Gastrocnemius medialis (tissue), 4 donors: ENCODE measurements at regions not wholly inside any gene's neighbourhood (a gene's known extent, or its start where the extent isn't known, plus 50 kb on each side); places are given as distances from the start of the nearest gene placed in this dataset.

Experiments used
- ATAC-seq, 2 donors: fragments of 150-250 bp; one replicate each; pipeline ENCODE4 v1.9.1; 2016
- DNase-seq, 2 donors: peaks; one replicate each; pipeline ENCODE4 v3.0.0-alpha.2; 2019
- H3K27ac ChIP-seq, 4 donors: fragments of 200-600 bp; sonication (generic); 1 replicate in 1 of 4; 2 replicates in 3 of 4; pipeline ENCODE4 v1.5.1; 2016 to 2018; ENCODE audit warnings: mild to moderate bottlenecking in 2 of 4, moderate library complexity in 1 of 4
- H3K27me3 ChIP-seq, 3 donors: fragments of 200-600 bp; sonication (generic) in 2 of 3; 1 replicate in 1 of 3; 2 replicates in 2 of 3; pipeline versions ENCODE4 v1.5.1 to v1.6.0; 2016 to 2019; ENCODE audit warnings: mild to moderate bottlenecking in 1 of 3, moderate library complexity in 1 of 3
- H3K36me3 ChIP-seq, 2 donors: fragments of 200-600 bp; sonication (generic) in 1 of 2; one replicate each; pipeline ENCODE4 v1.5.1; 2017 to 2018
- H3K4me1 ChIP-seq, 2 donors: fragments of 200-600 bp; sonication (generic) in 1 of 2; one replicate each; pipeline ENCODE4 v1.5.1; 2016 to 2017; ENCODE audit warnings: mild to moderate bottlenecking in 2 of 2
- H3K4me3 ChIP-seq, 4 donors: fragments of 200-600 bp; sonication (generic) in 3 of 4; 1 replicate in 1 of 4; 2 replicates in 3 of 4; pipeline ENCODE4 v1.5.1; 2016 to 2019; ENCODE audit warnings: mild to moderate bottlenecking in 2 of 4
- H3K9me3 ChIP-seq, 3 donors: fragments of 200-600 bp; sonication (generic) in 2 of 3; 1 replicate in 1 of 3; 2 replicates in 2 of 3; pipeline ENCODE4 v1.5.1; 2016 to 2019
- CTCF ChIP-seq, 5 experiments: fragments of 450-650 bp in 3 of 5; fragments of 200-600 bp in 2 of 5; sonication (generic) in 2 of 5; IDR thresholded peaks in 4 of 5; conservative IDR thresholded peaks in 1 of 5; 1 replicate in 4 of 5; 2 replicates in 1 of 5; pipeline ENCODE4 v1.5.1; 2016 to 2019; ENCODE audit warnings: antibody characterized with exemption in 5 of 5, mild to moderate bottlenecking in 3 of 5, moderate library complexity in 3 of 5
- POLR2A ChIP-seq, 2 donors: fragments of 450-650 bp; IDR thresholded peaks; one replicate each; pipeline ENCODE4 v1.6.1; 2017; ENCODE audit warnings: antibody characterized with exemption in 2 of 2, mild to moderate bottlenecking in 2 of 2, moderate library complexity in 2 of 2
- in situ Hi-C, 4 donors: fragments of 200-750 bp; cut with MboI; loops; one replicate each; pipeline versions ENCODE4 v1.15.0 to v1.8.0; 2017; ENCODE audit warnings: low sequenced_read_pairs in 4 of 4
- intact Hi-C: fragments of 100-400 bp; cut with DNase I; formaldehyde crosslinking; loops from one replicate; pipeline ENCODE4 v1.15.1; 2023; ENCODE audit warnings: low total_unique reads

- Histone ChIP-seq H3K27me3 (no peaks in the 10 kb centered on the region), H3K36me3 (no peaks in the 10 kb centered on the region), H3K4me1 (peaks cover 0 to 4% of the 10 kb centered on the region in 2 donors), H3K9me3 (no peaks in the 10 kb centered on the region), H3K27ac (no peak overlapping the region), H3K4me3 (no peak overlapping the region)
- ATAC-seq, result no peak
- TF ChIP-seq CTCF (IDR thresholded peaks at IDR 0.05 in 4 of 5, conservative IDR thresholded peaks at IDR 0.05 in 1 of 5) (no peak), POLR2A (IDR thresholded peaks at IDR 0.05) (no peak)
- in situ Hi-C loops, result no loop called here
- intact Hi-C loops, result no loop called here
- no peak for DNase-seq
Observed at GRCh38 chr2:175808078-175808477, 194.0 kb downstream of the LNPK start.

- intact Hi-C loops, result no loop called here
Observed at GRCh38 chr2:175807031-175807873, 194.8 kb downstream of the LNPK start.

GRCh38 chr2:175806570-175806969, 195.5 kb downstream of the LNPK start:
- Histone ChIP-seq H3K9me3 (no peaks in the 10 kb centered on the region), H3K27ac (no peak overlapping the region), H3K27me3 (no peaks in the 10 kb centered on the region), H3K4me3 (no peak overlapping the region), H3K4me1 (peaks cover 0 to 4% of the 10 kb centered on the region in 2 donors), H3K36me3 (no peaks in the 10 kb centered on the region)
- DNase-seq (no peak), ATAC-seq (no peak)
- in situ Hi-C loops, result no loop called here
- TF ChIP-seq POLR2A (IDR thresholded peaks at IDR 0.05) (no peak), CTCF (IDR thresholded peaks at IDR 0.05 in 4 of 5, conservative IDR thresholded peaks at IDR 0.05 in 1 of 5) (no peak)
- intact Hi-C loops, result no loop called here

More at GRCh38 chr2:175807031-175807873, 194.8 kb downstream of the LNPK start:
- DNase-seq, result no peak
- Histone ChIP-seq H3K27me3 (no peaks in the 10 kb centered on the region), H3K4me1 (peaks cover 0 to 4% of the 10 kb centered on the region in 2 donors), H3K27ac (no peak overlapping the region), H3K9me3 (no peaks in the 10 kb centered on the region), H3K36me3 (no peaks in the 10 kb centered on the region), H3K4me3 (no peak overlapping the region)
- in situ Hi-C loops, result no loop called here
- TF ChIP-seq POLR2A (IDR thresholded peaks at IDR 0.05), result no peak
- TF ChIP-seq CTCF (IDR thresholded peaks at IDR 0.05 in 4 of 5, conservative IDR thresholded peaks at IDR 0.05 in 1 of 5), result no peak
- no peak for ATAC-seq

- no peaks in the 10 kb centered on the region for H3K36me3 ChIP-seq
- no peaks in the 10 kb centered on the region for H3K9me3 ChIP-seq
- DNase-seq (no peak), ATAC-seq (no peak)
- TF ChIP-seq CTCF (IDR thresholded peaks at IDR 0.05 in 4 of 5, conservative IDR thresholded peaks at IDR 0.05 in 1 of 5), result no peak
- TF ChIP-seq POLR2A (IDR thresholded peaks at IDR 0.05), result no peak
- peaks cover 0 to 4% of the 10 kb centered on the region in 2 donors for H3K4me1 ChIP-seq
- in situ Hi-C loops, result no loop called here
- no peak overlapping the region for H3K27ac ChIP-seq
- no peak overlapping the region for H3K4me3 ChIP-seq
- intact Hi-C loops, result no loop called here
- H3K27me3 ChIP-seq, result no peaks in the 10 kb centered on the region
Observed at GRCh38 chr2:175806125-175806490, 196.0 kb downstream of the LNPK start.
